Stimulated activated CD4-positive, alpha-beta T cell treated with anti-CD3 and anti-CD28 coated beads, Interleukin-2, amount 100 ng/mL, for 48 hours (primary cell): ENCODE measurements at regions not wholly inside any gene's neighbourhood (a gene's known extent, or its start where the extent isn't known, plus 50 kb on each side); places are given as distances from the start of the nearest gene placed in this dataset.

ENCODE experiments used
- DNase-seq, 2 donors: peaks; one replicate each; pipeline ENCODE4 v3.0.0-alpha.2; 2020

DNA sequence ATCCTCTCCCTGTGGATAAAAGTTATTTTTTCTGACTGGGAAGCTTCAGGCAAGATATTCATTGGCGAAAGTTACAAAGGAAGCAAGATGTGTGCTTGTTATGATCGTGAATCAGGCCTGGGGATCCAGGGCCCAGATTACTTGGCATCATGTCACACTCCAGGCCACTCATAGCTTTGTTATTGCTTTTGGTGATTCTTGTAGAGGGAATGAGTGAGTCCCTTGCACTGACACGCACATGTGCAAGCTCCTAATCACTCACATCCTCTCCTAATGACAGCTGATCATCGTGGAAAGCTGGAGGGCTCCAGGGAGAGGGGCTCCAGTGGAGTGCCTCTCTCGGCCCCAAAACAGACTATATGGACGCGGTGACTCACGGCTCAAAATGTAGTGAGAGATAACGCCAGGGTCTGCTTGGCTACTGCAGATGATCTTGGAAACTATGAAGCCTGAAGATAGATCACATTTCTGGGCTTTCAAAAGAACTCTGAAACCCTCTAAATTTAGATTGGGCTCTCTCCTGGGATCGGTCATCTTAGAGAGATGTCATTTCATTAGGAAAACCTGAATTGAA is 481.1 kb upstream of the USP24 start:
- no peak for DNase-seq

DNA sequence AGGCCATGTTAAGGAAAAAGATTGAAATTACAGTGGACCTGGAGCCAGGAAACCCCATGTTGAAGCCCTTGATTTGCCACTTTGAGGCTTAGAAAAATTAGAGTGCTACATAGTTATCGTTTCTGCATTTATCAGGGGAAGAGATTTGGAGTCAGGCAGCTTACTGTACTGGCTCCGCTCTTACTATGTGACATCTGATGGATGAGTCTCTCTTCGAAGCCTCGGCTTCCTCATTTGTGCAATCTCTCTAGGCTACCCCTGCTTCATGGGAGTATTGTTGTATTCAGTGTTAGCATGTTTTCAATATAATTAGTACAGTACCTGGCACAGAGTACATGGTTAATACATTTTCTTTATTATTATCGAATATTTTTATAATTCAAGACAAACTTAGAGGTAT is 480.4 kb upstream of the USP24 start:
- DNase-seq = no peak

- DNase-seq = no peak
Measured at GRCh38 chr1:55695151-55695550, 480.0 kb upstream of the USP24 start.

- no peak for DNase-seq
Measured at GRCh38 chr1:55694310-55694801, 479.2 kb upstream of the USP24 start.

- DNase-seq = no peak
Measured at GRCh38 chr1:55692726-55693125, 477.6 kb upstream of the USP24 start.

DNA sequence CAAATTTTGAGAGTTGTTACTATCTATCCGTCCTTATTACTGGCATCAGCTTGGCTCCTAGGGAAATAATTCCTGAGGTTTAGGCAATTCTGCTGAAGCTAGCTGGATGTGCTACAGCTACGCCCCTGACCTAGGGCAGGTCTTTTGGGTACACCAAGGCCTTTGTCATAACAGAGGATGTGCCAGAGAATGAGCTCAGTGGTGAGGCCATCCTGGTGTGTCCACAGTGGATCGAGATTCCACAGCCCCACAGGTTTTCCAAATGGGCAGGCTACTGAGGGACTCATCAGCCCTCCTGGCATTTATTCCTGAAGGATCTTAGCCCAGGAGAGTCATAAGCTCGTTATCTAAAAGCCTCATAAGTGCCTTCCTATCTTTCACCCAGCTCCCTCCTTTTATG is 475.2 kb upstream of the USP24 start:
- DNase-seq = no peak

GRCh38 chr1:55689800-55690199 is 474.6 kb upstream of the USP24 start:
- no peak for DNase-seq

DNA sequence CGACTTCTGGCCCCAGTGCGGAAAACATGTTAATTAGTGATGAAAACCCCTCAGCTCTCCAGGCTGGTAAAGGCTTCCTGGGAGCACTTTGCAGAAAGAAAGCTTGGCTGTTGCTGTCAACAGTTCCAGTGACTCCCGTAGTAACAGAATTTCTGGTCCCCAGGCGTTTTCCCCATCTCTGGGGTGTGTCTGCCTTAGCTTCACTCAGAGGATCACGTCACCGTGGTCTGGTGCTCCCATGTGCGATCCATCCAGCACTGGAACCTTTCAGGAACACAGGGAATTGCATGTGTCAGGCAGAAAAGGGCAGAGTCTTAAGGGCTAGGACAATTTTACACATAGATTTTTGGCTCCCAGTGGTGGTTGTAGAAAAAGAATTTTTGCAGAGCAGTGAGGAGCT is 470.4 kb upstream of the USP24 start:
- DNase-seq = no peak

GRCh38 chr1:55684131-55684650 is 469.0 kb upstream of the USP24 start:
- DNase-seq = no peak

DNA sequence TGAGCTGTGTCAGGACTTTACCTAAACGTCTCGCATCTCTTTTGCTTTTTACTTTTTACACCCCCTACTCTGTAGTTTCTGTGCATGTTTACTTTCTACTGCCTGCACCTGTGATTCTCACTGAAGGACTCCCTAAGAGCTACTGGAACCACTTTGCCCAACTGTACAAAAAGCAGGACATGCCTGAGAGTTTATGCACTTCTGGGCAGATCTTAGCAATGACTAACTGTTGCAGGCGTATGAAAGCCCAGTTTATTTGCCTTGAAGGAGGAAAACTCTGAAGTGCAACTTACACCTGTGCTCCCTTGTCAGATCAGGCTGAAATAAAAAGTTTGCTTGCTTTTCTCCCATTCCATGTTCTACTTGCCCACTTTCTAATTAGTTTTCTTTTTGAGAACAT is 467.0 kb upstream of the USP24 start:
- DNase-seq = no peak

- DNase-seq = no peak
Measured at GRCh38 chr1:55679971-55680370, 464.8 kb upstream of the USP24 start.

DNA sequence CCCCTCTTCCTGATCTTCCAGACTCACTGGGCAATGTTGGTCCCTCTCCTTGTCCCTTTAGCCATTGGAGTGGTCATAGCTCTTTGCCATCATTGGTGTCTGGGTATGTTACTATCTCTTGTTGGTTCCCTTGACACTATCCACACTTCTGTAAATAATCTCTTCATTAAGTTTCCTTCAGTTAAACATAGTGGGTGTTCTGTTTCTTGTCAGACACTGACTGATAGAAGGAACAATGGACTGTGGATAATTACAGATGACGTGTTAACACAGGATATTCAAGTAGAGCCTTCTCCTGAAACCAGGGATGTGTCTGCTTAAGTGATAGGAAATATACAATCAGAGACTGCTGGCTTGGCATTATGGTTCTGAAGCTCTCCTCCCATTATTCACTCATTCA is 458.3 kb upstream of the USP24 start:
- no peak for DNase-seq

DNA sequence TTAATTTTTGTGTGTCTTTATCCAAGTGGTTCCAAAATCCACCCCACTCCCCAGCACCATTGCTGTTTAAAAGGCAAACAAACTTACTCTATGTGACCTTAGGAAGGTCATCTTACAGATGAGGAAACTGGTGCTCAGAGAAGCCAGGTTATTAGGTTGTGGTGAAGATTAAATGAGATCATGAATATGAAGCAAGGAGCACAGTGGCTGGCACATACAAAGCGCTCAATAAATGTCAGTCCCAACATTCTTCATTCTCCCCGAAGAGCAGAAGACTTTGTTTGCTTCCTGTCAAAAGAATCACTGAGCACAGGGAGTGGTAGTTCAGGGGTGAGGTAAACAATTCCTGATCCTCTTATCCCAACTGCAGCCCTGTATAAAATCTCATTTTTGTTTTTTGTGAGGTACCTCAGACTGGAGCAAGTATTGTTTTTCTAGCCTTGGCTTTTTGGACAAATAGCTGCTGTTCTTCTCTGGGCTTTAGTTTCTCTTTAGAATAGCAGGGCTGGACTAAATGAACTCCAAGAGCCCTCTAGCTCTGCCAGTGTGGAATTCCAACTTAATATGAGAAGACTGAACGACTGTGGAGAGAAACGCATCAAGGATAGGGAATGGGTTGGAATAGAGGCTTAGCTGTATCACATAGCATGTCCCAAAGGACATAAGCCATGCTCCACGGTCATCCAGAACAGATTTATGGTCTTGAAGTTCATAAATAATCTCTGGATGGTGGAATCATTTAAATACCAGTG is 455.3 kb upstream of the USP24 start:
- no peak for DNase-seq

DNA sequence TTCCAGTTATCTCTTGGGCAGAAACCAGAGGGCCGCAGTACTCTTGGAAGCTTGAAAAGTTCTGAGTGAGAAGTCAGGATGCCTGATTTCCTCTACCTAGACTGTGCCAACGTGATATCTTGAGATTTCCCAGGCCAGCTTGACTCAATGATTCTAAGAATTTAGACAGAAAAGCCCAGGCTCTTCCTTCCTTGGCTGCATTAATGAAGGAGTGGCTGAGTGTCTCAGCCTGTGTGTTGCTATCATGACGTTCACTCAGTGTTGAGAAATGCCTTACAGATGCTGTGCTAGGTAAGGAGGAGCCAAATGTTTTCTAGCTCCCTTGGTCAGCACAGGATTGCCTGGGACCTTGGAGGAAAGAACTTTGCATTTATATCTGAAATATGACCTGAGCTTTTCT is 454.1 kb upstream of the USP24 start:
- DNase-seq = no peak

DNA sequence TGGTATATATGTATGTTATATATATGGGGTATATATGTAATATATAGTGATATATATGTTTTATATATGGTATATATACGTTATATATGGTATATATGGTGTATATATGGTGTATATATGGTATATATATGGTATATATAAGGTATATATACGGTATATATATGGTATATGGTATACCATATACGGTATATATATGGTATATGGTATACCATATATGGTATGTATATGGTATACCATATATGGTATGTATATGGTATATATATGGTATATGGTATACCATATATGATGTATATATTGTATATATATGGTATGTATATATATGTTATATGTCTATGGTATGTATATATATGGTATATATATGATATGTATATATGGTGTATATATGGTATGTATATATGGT is 447.7 kb upstream of the USP24 start:
- DNase-seq = no peak

GRCh38 chr1:55658917-55659316 is 443.8 kb upstream of the USP24 start:
- no peak for DNase-seq

- DNase-seq = no peak
Measured at GRCh38 chr1:55654750-55655149, 439.6 kb upstream of the USP24 start.

- DNase-seq = no peak
Measured at GRCh38 chr1:55654171-55654570, 439.0 kb upstream of the USP24 start.

DNA sequence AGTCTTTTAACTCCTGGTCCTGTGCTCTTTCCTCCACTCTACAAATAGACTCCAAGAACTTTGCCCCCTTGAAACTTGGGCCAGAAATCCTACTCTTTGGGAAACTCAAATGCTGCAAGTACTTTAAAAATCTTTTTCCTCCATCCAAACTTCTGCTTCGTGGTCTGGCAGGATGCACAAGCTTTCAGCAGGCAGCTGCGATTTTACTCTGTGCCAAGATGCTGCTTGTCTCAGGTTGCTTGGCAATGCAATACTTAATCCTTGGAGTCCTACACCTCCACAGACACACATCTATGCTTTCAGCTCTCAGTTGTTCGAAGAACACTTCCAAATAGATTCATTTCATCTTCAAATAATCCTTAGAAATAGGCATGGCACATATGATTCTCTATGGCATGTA is 435.3 kb upstream of the USP24 start:
- DNase-seq = no peak

DNA sequence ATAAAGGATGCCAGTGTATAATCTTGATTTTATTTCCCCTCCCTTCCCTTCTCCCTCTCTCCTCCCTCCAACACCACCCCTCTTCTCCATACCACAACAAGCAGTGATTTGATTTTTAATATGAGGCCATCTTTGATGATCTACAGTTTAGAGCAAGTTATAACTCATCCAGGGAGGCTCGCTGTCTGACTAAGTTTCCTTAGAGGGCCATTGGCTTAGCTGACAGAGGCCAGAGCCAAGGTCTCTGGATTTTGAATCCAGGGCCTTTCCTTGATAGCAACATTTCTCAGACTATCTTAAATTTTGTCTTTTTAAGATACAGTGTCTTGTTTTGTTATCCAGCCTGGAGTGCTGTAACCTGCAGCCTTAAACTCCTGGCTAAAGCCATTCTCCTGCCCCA is 431.0 kb upstream of the USP24 start:
- no peak for DNase-seq

- DNase-seq = no peak
Measured at GRCh38 chr1:55645270-55645669, 430.1 kb upstream of the USP24 start.

DNA sequence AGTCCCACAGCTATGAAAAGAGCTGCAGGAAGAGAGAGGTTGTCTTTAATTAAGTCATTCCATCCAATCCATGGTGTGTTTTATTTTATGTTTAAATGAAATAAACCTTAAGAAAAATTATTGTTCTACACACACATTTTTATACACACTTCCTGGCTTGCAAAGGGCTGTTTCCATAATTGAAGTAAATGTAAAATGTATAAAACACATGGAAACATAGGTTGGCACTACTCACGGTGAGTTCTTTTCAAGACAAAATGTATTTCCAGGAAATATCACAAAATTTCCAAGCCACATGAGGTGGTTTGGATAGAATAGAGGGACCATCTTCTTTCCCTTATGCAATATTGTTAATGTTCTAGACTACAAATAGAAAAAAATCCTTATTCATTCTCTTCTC is 426.8 kb upstream of the USP24 start:
- no peak for DNase-seq

- no peak for DNase-seq
Measured at GRCh38 chr1:55640708-55641473, 425.7 kb upstream of the USP24 start.

DNA sequence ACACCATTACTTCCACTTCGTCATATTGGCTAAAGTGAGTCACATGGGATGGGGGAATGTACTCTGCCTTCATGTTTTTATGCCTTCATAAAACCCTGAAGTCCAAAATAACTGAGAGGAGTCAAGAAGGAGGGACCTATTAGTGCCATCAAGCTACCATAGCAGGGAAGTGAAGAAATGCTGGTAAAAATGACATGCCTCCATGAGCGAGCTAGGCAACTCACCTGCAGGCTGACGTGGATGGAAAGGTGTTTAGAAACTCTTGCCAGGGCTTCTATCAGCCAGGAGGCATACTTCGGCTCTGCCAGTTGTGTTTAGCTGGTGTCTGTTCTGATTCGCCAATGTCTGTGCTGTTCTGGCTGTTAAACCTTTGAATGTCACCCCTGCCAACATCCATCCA is 424.4 kb upstream of the USP24 start:
- DNase-seq = no peak
